GM19455 (cell line): ENCODE measurements at regions not wholly inside any gene's neighbourhood (a gene's known extent, or its start where the extent isn't known, plus 50 kb on each side); places are given as distances from the start of the nearest gene placed in this dataset.
"Not testable (repeated sequence)": the region's sequence is repeated elsewhere in the genome, so short reads cannot be mapped to it uniquely, and the experiment has no call there.

ENCODE experiments used
- ATAC-seq: cut with Tn5 transposase; IDR thresholded peaks from one replicate; pipeline ENCODE4 v1.9.1; 2021; ENCODE audit not compliant: unreplicated experiment

DNA sequence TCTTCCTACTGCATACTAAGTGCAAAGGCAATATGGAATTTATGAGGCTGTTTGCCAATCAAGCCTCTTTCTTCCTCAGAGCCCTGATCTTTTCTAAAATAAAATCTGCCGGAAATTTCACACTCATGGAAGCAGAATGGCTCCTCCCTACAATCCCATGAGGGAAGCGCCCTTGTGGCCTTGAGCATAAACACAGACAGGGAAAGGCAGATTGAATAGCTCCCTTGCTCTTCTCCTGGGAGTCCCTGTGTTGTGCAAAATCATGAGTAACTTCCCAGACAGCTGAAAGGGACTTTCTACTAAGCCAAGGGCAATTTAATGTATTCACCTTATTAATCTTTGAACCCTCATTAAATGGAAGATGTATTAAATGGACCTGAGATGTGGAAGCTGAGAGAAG lies 226.1 kb upstream of the PIK3R1 start:
- no peak for ATAC-seq

DNA sequence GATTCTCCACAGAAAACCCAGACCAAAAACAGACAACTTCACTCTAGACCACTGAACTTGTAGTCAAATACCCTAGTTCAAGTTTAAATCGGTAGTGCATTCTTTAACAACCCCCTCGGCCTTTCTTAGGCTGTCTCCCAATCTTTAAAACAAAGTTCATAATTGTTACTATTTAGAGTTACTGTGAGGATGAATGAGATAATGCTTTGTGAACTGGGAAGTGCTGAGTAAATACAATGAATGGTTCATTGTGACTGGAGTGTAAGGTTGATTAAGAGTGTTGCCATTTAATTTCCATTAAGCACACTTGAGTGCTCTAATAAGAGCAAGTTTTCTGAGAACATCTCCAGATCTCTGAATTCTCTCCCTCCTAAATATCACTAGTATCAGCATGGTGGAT lies 228.8 kb upstream of the PIK3R1 start:
- no peak for ATAC-seq

DNA sequence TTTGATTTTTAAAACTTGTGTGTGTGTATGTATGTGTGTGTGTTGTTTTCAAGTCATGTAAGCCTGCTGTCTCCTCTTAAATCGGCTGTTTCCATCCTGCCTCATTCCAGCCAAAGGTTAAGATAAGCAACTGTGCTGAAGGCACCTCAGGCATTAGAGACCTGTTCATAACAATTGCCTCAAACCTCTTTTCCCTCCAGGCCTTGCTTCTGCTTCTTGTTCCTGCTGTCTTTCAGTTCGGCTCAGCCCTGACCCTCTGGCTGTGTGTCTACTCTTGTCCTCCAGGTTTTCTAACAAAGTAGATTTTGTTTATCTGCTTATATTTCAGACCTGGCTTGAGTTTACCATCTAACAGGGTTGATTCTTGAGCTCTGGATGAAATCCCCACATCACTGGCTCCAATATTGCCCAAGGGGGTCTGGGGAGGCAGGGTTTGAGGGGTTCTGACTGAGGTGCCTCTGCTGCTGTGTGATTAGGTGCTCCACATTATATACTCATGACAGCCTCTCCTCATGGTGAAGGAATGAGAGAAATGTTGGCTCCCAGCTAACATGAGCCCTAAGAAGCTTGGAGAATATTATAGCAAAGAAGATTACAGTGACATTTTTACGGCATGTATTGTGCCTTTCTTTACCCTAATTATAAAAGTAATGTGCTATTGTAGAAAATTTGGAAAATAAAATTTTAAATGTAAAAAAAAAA lies 229.7 kb upstream of the PIK3R1 start:
- no peak for ATAC-seq

DNA sequence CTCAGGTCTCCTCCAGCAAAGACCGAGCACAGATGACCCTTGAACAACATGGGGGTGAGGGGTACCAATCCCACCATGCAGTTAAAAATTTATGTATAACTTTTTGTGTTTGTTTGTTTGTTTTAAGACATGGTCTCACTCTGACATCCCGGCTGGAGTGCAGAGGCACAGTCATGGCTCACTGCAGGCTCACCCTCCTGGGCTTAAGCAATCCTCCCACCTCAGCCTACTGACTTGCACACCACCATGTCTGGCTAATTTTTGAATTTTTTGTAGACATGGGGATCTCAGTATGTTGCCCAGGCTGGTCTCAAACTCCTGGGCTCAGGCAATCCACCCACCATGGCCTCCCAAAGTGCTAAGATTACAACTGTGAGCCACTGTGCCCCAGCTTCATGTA lies 231.0 kb upstream of the PIK3R1 start:
- ATAC-seq = no peak

DNA sequence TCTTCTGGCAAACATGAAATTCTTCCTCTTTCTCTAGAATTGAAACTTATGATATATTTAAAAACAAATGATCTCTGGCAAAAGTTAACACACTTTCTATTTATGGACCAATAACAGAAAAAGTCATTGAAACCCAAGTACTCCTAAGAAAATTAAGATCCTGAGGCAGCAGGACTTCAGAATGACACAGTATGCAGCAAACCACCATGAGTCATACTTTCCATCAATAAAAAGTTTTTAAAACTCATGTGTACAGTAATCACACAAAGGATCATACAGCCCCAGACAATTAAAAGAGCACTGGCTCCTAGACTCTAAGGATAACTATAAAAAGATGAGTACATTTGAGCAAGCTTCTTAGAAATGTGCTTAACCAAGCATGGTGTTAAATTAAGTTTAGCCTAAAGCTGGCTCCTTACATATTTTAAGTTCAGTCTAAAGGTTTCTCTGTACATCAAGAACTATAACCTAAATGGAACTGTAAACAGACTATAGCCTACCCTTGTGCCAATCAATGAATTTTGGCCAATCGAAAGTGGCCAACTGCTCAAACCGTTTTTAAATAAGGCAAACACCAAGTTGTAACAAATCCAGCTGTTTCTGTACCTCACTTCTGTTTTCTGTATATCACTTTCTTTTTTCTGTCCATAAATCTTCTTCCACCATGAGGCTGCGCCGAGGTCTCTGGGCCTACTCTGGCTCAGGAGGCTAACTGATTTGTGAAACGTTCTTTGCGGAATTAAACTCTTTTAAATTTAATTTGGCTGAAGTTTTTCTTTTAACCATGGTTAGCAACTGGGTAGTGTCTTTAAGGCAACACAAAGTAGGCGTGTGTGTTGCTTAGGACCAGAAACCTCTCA lies 232.1 kb upstream of the PIK3R1 start:
- ATAC-seq = no peak

DNA sequence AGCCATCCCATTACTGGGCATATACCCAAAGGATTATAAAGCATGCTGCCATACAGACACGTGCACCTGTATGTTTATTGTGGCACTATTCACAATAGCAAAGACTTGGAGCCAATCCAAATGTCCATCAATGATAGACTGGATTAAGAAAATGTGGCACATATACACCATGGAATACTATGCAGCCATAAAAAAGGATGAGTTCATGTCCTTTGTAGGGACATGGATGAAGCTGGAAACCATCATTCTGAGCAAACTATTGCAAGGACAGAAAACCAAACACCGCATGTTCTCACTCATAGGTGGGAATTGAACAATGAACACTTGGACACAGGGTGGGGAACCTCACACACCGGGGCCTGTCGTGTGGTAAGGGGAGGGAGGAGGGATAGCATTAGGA lies 233.4 kb upstream of the PIK3R1 start:
- not testable (repeated sequence) for ATAC-seq

DNA sequence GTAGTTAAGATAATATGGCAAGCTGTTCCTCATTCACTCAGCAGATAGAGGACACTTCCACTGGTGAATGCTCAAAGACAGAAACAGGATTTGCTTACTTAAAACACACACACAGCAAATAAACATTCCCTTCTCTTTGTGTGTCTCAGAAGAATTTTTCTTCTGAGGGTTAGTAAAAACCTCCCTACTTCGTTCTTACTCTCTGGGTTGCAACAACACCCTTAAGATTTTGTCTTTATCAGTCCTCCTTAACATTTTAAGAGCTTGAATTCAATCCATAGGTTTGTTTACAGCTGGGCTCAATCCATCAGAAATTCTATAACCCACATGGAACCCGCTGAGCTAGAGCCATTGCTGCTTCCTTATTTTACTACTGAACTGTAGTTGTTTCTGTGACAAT lies 237.4 kb upstream of the PIK3R1 start:
- no peak for ATAC-seq

DNA sequence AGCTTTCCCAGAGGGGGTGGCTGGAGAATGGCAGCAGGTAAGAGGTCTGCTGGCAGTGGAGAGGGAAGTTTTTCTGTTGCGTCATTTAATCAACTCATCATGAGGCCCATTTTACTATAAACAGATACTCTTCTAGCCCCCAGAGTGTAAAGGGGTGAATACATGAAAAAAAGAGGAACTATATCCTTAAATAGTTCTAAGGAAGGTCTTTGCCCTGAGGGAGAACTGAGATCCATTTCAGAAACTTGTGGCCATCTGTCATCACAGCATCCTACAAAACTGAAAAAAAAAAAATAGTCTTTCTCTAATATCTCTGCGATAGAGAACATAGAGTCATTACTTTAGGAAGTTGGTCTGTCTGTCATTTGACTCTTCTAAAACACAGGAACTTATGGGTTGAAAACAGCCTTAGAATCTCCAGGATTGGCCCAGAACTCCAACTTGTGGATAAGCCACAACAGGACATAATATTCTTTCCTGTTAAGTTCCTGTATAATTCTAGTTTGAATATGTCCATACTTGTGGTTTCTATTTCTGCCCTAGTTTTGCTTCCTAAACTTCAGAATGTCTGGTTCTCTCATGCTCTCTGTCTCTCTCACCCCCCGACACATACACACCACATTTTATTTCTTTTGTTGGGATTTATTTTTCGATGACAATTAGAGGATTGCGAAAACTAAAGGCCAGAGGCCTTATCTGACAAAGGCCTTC lies 238.5 kb upstream of the PIK3R1 start:
- ATAC-seq = no peak

DNA sequence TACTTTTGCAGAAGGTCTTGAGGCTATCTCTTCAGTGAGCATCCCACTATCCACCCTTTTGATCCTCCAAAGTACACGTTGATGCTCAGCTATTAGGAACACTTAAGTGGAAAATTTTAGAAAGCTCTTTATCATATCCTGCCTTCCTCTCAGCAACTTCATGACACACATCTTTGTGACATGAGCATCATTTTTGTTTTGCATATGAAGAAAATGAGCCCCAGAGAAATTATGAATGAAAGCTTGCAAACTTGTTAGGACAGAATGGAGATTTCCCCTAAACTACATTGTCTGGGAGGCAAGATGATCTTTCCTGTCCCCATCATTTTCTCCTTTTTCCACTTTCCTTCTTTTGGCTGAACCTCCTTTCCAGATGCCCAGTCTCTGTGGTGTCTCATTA lies 239.4 kb upstream of the PIK3R1 start:
- ATAC-seq = no peak

DNA sequence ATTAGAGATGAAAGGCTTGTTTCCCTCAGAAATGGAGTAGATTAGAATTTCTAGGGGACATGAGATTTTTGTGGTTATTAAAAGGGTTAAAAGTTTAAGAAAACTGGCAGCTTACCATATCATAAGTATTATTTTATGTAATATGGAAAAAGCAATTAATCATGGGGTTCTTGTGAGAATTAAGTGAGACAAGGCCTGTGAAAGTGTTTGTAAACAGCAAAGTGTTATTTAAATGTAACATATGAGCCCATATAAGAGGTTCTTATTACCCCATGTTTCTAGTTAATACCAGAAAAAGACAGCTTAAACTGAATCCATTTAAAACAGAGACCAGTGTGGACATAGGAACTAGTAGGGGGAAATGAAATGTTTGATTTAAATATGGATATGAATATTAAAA lies 241.1 kb upstream of the PIK3R1 start:
- no peak for ATAC-seq

DNA sequence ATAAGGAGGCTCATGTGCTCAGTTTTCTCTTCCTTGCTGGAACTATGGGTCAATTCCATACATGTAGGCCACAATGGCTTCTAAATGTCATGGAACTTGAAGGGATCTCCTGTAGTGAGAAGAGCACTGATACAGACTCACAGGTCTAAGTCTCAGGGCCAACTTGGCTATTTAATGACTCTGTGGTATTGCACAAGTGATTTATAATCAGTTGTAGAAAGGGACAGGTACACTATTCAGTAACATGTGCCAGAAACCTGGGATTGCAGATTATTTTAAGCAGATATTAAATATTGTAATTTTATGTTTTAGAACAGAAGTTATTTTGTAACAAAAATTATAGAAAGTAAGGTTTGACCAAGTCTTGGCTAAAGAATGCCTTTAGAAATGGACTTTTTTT lies 241.5 kb upstream of the PIK3R1 start:
- no peak for ATAC-seq

DNA sequence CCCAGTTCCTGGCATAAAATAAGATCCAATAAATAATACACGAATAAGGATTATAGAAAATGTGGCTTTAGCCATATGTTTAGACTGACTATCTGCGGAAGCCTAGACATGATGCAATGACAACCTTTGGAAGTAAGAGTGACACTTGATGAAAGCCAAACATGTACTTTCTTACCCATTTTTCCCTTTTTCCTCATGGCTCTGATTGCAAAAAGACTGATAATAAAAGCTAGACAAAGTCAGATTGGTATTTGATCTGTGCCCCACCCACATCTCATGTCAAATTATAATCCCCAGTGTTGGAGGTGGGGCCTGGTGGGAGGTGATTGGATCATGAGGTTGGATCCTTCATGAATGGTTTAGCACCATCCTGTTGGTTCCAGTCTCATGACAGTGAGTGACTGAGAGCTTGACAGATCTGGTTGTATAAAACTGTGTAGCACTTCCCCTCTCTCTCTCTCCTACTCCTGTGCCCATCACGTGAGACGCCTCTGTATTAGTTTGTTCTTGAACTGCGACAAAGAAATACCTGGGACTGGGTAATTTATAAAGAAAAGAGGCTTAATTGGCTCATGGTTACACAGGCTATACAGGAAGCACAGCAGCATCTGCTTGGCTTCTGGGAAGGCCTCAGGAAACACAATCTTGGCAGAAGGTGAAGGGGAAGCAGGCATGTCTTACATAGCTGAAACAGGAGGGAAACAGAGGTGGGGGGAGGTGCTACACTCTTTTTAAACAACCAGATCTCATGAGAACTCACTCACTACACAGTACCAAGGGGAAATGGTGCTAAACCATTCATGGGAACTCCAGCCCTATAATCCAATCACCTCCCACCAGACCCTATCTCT lies 243.4 kb upstream of the PIK3R1 start:
- ATAC-seq = no peak

DNA sequence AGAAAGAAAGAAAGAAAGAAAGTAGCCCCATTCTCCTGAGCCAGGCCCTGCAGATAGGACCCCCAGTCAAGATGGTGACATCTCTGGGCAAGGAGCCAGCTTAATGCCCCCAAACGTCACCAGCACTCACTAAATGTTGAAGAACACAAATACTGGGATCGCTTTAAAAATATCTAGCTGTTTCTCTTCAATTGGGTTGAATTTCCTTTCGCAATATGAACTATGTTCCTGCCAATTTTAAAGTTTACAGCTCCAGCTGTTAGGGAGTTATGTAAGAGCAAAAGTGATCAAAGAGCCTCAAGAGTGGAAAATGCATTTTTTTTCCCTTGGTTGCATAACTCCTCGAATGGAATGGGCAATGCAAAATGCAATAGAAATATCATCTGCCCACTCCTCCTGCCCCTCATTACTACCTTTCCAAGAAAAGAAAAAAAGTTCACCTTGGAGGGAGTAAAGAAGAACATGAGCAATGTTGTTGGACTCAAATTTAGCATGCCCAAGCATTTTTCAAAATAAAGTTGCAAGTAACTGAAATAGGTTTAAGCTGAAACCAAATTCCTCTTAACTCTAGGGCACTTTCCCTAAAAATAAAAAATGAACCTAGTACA lies 244.2 kb upstream of the PIK3R1 start:
- no peak for ATAC-seq

DNA sequence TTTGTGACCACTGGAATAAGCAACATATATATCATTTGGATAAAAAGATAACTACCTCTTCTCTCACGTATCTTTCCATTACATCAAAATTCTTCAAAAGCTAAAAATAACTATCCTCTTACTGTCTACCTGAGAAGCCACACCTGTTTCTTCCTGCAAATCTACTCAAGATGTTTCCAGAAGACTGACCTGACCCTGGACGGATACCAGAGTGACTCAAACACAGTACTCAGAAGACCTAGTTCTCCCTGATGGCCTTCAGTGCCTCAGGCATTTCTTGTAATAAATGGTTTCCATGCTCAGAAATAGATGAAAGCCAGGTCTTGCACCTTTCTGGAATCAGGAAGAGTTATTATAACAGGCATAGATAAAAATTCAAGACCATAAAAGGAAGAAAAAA lies 245.9 kb upstream of the PIK3R1 start:
- no peak for ATAC-seq

DNA sequence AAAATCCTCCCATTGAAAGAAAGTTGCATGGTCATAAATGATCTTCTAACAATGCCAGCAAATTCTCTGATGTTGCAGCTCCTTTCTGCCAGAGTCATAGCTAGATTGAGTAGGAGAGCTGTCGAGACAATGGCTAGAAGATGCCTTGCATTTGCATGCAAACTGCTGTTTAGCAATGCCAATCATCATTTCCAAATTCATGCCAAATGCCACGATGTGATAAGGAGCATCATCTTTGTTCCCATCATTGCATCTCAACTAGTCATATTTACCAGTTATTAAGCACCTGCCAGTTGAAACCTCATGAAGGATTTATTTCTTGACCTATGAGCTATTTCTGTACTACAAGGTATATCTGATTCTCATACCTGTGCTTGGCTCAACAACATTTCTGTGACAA lies 246.4 kb upstream of the PIK3R1 start:
- no peak for ATAC-seq

DNA sequence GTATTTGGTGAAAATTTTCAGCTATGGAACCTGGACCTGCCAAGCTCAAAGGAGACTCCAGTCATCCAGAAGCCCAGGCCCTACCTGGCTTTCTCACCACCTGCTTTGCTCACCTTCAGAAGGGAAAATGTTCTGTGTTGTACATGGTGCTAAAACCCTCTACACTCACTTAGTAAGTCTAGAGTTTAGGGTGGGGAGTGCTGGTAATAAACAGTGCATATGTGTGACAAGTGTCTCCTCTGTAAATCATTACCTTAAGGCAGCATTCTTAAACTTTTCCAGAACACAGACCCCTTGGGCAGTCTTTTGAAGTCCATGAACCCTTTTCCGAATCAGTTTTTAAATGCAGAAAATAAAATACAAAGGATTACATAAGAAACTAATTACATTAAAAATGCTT lies 248.8 kb upstream of the PIK3R1 start:
- ATAC-seq = no peak

DNA sequence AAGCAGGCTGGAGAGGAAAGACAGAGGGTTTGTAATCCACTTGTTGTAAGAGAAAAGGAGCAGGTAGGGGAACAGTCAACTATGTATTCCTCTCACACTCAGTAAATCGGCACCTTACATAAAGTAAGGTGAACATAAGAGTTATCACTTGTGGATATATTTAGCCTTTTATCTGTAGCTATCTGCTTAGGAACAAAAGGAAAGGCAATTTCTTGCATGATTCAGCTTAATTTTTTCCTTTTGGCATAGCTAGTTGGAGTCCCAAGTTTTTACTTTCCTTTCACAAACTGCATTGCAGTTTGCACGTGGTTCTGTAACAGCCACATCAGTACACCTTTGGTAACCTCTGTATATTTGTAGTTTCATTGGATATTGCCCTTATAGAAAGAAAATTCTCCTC lies 250.9 kb upstream of the PIK3R1 start:
- no peak for ATAC-seq

DNA sequence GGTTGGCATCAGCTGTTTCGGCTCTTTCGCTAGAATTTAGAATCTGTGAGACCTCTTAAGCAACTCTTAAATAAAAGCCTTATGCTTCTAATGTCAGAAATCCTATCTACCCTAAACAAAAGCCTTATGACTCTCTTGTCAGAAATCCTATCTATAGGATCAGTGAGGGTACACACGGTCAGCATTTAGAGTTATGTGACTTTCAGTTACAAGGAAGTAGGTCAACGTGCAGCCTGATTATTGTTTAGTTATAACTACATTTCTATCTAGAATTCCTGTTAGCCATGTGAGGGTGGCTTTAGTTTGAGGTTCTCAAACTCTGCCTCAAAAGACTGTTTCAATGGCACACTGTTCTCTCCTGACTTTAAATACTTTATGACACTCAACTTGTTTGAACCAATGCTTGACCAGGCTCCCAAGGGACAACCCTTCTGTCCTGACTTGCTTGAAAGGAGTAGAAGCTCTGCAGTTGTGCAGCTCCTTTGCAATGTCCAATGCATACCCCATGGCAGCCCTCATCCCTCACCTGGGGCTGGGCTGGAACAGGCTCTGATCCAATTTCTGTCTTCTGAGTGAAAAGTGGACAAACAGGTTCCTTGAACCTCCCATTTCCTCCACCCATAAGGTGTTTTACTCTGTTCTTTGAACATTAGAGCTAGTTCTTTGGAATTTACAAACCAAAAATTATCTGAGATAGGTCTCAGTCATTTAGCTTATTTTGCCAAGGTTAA lies 251.6 kb upstream of the PIK3R1 start:
- ATAC-seq = no peak

DNA sequence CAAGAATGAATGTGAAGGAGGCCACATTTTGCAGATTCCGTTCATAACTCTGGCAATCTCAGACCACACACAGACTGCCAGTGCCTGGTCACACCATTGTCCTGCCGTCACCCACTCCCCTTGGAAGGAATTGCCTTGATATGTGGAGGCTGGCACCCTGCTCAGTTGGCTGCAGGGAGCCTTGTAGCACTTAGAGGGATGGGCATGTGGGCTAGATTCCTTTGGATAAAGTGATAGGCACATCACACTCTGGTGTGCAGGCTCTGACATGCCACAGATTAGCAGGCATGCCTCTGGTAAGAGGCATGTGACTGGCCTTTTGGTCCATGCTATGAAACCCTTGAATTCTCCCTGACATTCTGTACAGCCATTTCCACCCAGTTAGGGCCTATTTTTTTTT lies 254.6 kb upstream of the PIK3R1 start:
- ATAC-seq = no peak

DNA sequence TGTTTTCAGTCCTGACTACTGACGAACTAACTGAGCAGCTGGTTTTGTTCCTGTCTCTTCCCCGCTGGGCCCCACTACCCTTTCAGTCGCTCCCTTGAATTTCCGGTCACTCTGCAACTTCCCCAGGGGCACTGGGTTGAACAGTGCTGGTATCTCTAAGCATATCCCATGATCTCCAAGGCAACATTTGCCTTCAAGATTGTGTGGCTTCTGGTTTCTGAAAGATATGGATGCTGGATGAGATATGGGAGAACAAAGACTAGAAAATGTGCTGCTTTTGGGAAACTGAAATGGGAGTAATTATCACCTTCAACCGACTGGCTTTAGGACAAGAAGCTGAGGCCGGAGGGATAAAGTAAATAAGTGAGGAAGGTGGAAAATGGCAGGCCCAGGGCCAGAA lies 258.2 kb upstream of the PIK3R1 start:
- no peak for ATAC-seq
